Natural killer cell treated with Interleukin-12 subunit alpha and Interleukin-12 subunit beta and Interleukin-15 and Interleukin-18, amount 100 ng/mL, for 72 hours (primary cell): ENCODE measurements at regions not wholly inside any gene's neighbourhood (a gene's known extent, or its start where the extent isn't known, plus 50 kb on each side); places are given as distances from the start of the nearest gene placed in this dataset.
"Not testable (repeated sequence)": the region's sequence is repeated elsewhere in the genome, so short reads cannot be mapped to it uniquely, and the experiment has no call there.

ENCODE experiments used
- ATAC-seq, 2 donors: fragments of 150-1000 bp; cut with Tn5 transposase in 1 of 2; sonication (Bioruptor Pico), chemical (Tn5 transposase) in 1 of 2; 2 replicates each; pipeline ENCODE4 v1.10.0; 2021
- DNase-seq: peaks from one replicate; pipeline ENCODE4 v3.0.0; 2022; ENCODE audit warnings: low spot score
- H3K27ac Mint-ChIP-seq, 2 donors: 1 replicate in 1 of 2; 2 replicates in 1 of 2; pipeline ENCODE4 v1.8.0; 2022; ENCODE audit warnings: mixed read lengths in 2 of 2, mild to moderate bottlenecking in 1 of 2, moderate library complexity in 1 of 2
- H3K27me3 Mint-ChIP-seq, 2 donors: 1 replicate in 1 of 2; 2 replicates in 1 of 2; pipeline ENCODE4 v1.8.0; 2022; ENCODE audit warnings: mixed read lengths in 2 of 2
- H3K36me3 Mint-ChIP-seq: one replicate; pipeline ENCODE4 v1.8.0; 2022; ENCODE audit warnings: mixed read lengths
- H3K4me1 Mint-ChIP-seq, 2 donors: 1 replicate in 1 of 2; 2 replicates in 1 of 2; pipeline ENCODE4 v1.8.0; 2022; ENCODE audit warnings: low read depth in 2 of 2, mixed read lengths in 2 of 2, mild to moderate bottlenecking in 1 of 2
- H3K4me3 Mint-ChIP-seq: one replicate; pipeline ENCODE4 v1.8.0; 2022; ENCODE audit warnings: mixed read lengths
- H3K9me3 Mint-ChIP-seq: 2 replicates; pipeline ENCODE4 v1.8.0; 2022; ENCODE audit warnings: mixed read lengths

GRCh38 chr1:81506699-81507098, 294.0 kb upstream of the ADGRL2 start:
- ATAC-seq (no peak), DNase-seq (no peak)
- Mint-ChIP-seq H3K27ac (no peak overlapping the region), H3K4me1 (no peaks in the 10 kb centered on the region), H3K9me3 (peaks cover 7% of the 10 kb centered on the region), H3K4me3 (no peak overlapping the region), H3K27me3 (no peaks in the 10 kb centered on the region), H3K36me3 (no peaks in the 10 kb centered on the region)

- H3K27me3 Mint-ChIP-seq = no peaks in the 10 kb centered on the region
- no peak overlapping the region for H3K4me3 Mint-ChIP-seq
- no peak for ATAC-seq
- no peaks in the 10 kb centered on the region for H3K4me1 Mint-ChIP-seq
- no peak for DNase-seq
- H3K36me3 Mint-ChIP-seq = no peaks in the 10 kb centered on the region
- H3K27ac Mint-ChIP-seq = no peak overlapping the region
- H3K9me3 Mint-ChIP-seq = peaks cover 7% of the 10 kb centered on the region
Observed at GRCh38 chr1:81505831-81506230, 294.9 kb upstream of the ADGRL2 start.

GRCh38 chr1:81504820-81505219, 295.9 kb upstream of the ADGRL2 start:
- ATAC-seq, H3K4me3 Mint-ChIP-seq, H3K4me1 Mint-ChIP-seq, H3K27me3 Mint-ChIP-seq, DNase-seq, H3K27ac Mint-ChIP-seq, H3K36me3 Mint-ChIP-seq, H3K9me3 Mint-ChIP-seq: not testable (repeated sequence)

- not testable (repeated sequence) for H3K4me3 Mint-ChIP-seq, DNase-seq, H3K9me3 Mint-ChIP-seq, H3K4me1 Mint-ChIP-seq, H3K36me3 Mint-ChIP-seq, ATAC-seq, H3K27me3 Mint-ChIP-seq, H3K27ac Mint-ChIP-seq
Observed at GRCh38 chr1:81502705-81503104, 298.0 kb upstream of the ADGRL2 start.

GRCh38 chr1:81501485-81501884, 299.2 kb upstream of the ADGRL2 start:
- H3K27ac Mint-ChIP-seq, H3K9me3 Mint-ChIP-seq, H3K4me3 Mint-ChIP-seq, H3K27me3 Mint-ChIP-seq, DNase-seq, H3K4me1 Mint-ChIP-seq, H3K36me3 Mint-ChIP-seq, ATAC-seq: not testable (repeated sequence)

- Mint-ChIP-seq H3K4me3 (no peak overlapping the region), H3K27me3 (no peaks in the 10 kb centered on the region), H3K36me3 (peaks cover 4% of the 10 kb centered on the region), H3K9me3 (no peaks in the 10 kb centered on the region), H3K27ac (no peak overlapping the region), H3K4me1 (no peaks in the 10 kb centered on the region)
- ATAC-seq (no peak), DNase-seq (no peak)
Observed at GRCh38 chr1:81499487-81499886, 301.2 kb upstream of the ADGRL2 start.

- peaks cover 4% of the 10 kb centered on the region for H3K36me3 Mint-ChIP-seq
Observed at GRCh38 chr1:81498471-81499462, 302.0 kb upstream of the ADGRL2 start.

GRCh38 chr1:81496349-81496748, 304.4 kb upstream of the ADGRL2 start:
- Mint-ChIP-seq H3K4me1 (no peaks in the 10 kb centered on the region), H3K36me3 (peaks cover 4% of the 10 kb centered on the region), H3K27me3 (no peaks in the 10 kb centered on the region), H3K4me3 (no peak overlapping the region), H3K27ac (no peak overlapping the region), H3K9me3 (peaks cover 4% of the 10 kb centered on the region)
- DNase-seq (no peak), ATAC-seq (no peak)

More at GRCh38 chr1:81498471-81499462, 302.0 kb upstream of the ADGRL2 start:
- DNase-seq (no peak), ATAC-seq (no peak)
- Mint-ChIP-seq H3K4me1 (no peaks in the 10 kb centered on the region), H3K4me3 (no peak overlapping the region), H3K27me3 (no peaks in the 10 kb centered on the region), H3K27ac (no peak overlapping the region), H3K9me3 (peaks cover under 1% of the 10 kb centered on the region)

- H3K27ac Mint-ChIP-seq = no peak overlapping the region
- H3K36me3 Mint-ChIP-seq = peaks cover 10% of the 10 kb centered on the region
- no peak overlapping the region for H3K4me3 Mint-ChIP-seq
- no peak for DNase-seq
- no peak for ATAC-seq
- no peaks in the 10 kb centered on the region for H3K4me1 Mint-ChIP-seq
- H3K9me3 Mint-ChIP-seq = peaks cover 4% of the 10 kb centered on the region
- H3K27me3 Mint-ChIP-seq = no peaks in the 10 kb centered on the region
Observed at GRCh38 chr1:81493102-81493869, 307.4 kb upstream of the ADGRL2 start.

- ATAC-seq (no peak), DNase-seq (no peak)
- Mint-ChIP-seq H3K27me3 (no peaks in the 10 kb centered on the region), H3K4me1 (no peaks in the 10 kb centered on the region), H3K4me3 (no peak overlapping the region), H3K36me3 (peaks cover 10% of the 10 kb centered on the region), H3K27ac (no peak overlapping the region), H3K9me3 (peaks cover 4% of the 10 kb centered on the region)
Observed at GRCh38 chr1:81492628-81493027, 308.1 kb upstream of the ADGRL2 start.

GRCh38 chr1:81490614-81491013, 310.1 kb upstream of the ADGRL2 start:
- H3K27ac Mint-ChIP-seq = no peak overlapping the region
- ATAC-seq = no peak
- H3K36me3 Mint-ChIP-seq = peaks cover 9% of the 10 kb centered on the region
- H3K9me3 Mint-ChIP-seq = peaks cover 4% of the 10 kb centered on the region
- no peak for DNase-seq
- no peaks in the 10 kb centered on the region for H3K27me3 Mint-ChIP-seq
- H3K4me3 Mint-ChIP-seq = no peak overlapping the region
- no peaks in the 10 kb centered on the region for H3K4me1 Mint-ChIP-seq

- Mint-ChIP-seq H3K4me3 (no peak overlapping the region), H3K4me1 (no peaks in the 10 kb centered on the region), H3K36me3 (peaks cover 6% of the 10 kb centered on the region), H3K27ac (no peak overlapping the region), H3K9me3 (peaks cover 4% of the 10 kb centered on the region), H3K27me3 (no peaks in the 10 kb centered on the region)
- DNase-seq (no peak), ATAC-seq (no peak)
Observed at GRCh38 chr1:81489372-81489934, 311.3 kb upstream of the ADGRL2 start.

GRCh38 chr1:81484284-81484683, 316.4 kb upstream of the ADGRL2 start:
- Mint-ChIP-seq H3K36me3 (peaks cover 9% of the 10 kb centered on the region), H3K27ac (no peak overlapping the region), H3K9me3 (peaks cover 4% of the 10 kb centered on the region), H3K4me1 (no peaks in the 10 kb centered on the region), H3K27me3 (no peaks in the 10 kb centered on the region), H3K4me3 (no peak overlapping the region)
- ATAC-seq (no peak), DNase-seq (no peak)

- Mint-ChIP-seq H3K27me3 (no peaks in the 10 kb centered on the region), H3K4me1 (no peaks in the 10 kb centered on the region), H3K4me3 (no peak overlapping the region), H3K27ac (no peak overlapping the region), H3K9me3 (peaks cover 20% of the 10 kb centered on the region), H3K36me3 (peaks cover 6% of the 10 kb centered on the region)
- DNase-seq (no peak), ATAC-seq (no peak)
Observed at GRCh38 chr1:81478219-81478618, 322.5 kb upstream of the ADGRL2 start.
